RKO (cell line): ENCODE measurements at regions not wholly inside any gene's neighbourhood (a gene's known extent, or its start where the extent isn't known, plus 50 kb on each side); places are given as distances from the start of the nearest gene placed in this dataset.
"Not testable (repeated sequence)": the region's sequence is repeated elsewhere in the genome, so short reads cannot be mapped to it uniquely, and the experiment has no call there.

Experiments
- DNase-seq: peaks from one replicate; pipeline ENCODE4 v3.0.0-alpha.2; 2016; ENCODE audit warnings: low spot score

- not testable (repeated sequence) for DNase-seq
These were observed 234.4 kb upstream of the EDNRA start for GRCh38 chr4:147246528-147246927.

DNA sequence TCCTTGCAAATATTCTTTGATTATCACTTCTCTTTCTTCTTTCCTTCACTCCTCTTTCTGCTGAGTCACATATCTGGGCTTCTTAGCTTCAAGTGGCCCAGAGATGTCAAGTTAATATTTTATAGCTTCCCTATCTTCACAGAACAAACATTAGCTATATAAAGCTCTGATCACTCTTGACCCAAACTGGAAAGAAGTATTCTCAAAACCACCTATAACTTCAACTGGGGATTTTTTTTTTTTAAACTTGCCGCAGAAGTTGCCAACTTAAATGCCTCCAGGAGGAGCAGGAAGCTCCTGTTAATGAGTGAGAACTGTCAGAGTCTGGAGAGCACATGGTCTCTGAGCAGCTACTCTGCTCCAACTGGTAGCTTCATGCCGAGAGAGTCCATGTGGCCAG lies 233.3 kb upstream of the EDNRA start:
- no peak for DNase-seq

GRCh38 chr4:147250062-147250461 lies 230.8 kb upstream of the EDNRA start:
- no peak for DNase-seq

DNA sequence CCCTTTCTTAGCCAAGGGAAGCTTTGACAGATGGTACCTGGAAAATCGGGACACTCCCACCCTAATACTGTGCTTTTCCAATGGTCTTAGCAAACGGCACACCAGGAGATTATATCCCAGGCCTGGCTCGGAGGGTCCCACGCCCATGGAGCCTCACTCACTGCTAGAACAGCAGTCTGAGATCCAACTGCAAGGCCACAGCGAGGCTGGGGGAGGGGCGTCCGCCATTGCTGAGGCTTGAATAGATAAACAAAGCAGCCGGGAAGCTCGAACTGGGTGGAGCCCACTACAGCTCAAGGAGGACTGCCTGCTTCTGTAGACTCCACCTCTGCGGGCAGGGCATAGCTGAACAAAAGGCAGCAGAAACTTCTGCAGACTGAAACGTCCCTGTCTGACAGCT lies 225.6 kb upstream of the EDNRA start:
- not testable (repeated sequence) for DNase-seq

DNA sequence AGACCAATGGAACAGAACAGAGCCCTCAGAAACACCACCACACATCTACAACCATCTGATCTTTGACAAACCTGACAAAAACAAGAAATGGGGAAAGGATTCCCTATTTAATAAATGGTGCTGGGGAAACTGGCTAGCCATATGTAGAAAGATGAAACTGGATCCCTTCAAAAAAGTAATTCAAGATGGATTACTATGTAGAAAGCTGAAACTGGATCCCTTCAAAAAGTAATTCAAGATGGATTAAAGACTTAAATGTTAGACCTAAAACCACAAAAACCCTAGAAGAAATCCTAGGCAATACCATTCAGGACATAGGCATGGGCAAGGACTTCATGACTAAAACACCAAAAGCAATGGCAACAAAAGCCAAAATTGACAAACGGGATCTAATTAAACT lies 221.6 kb upstream of the EDNRA start:
- not testable (repeated sequence) for DNase-seq

- no peak for DNase-seq
These were observed 196.6 kb upstream of the EDNRA start for GRCh38 chr4:147284256-147284835.

GRCh38 chr4:147284935-147285334 lies 196.0 kb upstream of the EDNRA start:
- DNase-seq, result no peak

- no peak for DNase-seq
These were observed 195.1 kb upstream of the EDNRA start for GRCh38 chr4:147285751-147286150.

GRCh38 chr4:147286846-147287587 lies 193.9 kb upstream of the EDNRA start:
- DNase-seq, result no peak

- DNase-seq, result no peak
These were observed 193.4 kb upstream of the EDNRA start for GRCh38 chr4:147287588-147287890.

DNA sequence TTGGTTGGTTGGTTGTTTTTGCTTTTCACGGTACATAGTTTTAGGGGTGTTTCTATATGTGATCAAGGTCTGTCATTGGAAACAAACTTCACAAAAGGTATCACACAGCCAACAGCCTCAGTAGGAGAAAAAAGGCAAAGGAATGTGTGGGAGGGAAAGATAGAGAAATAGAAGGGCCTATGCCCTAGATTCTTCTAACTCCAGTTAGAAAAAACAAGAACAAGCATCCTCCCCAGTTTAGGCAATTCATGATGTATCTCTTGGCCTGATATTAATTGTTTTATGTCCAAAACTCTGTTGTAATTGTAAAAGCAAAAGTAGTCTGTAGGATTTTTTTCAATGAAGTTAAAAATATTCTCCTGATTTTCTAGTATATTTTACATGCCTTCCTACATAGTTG lies 192.4 kb upstream of the EDNRA start:
- DNase-seq, result no peak

DNA sequence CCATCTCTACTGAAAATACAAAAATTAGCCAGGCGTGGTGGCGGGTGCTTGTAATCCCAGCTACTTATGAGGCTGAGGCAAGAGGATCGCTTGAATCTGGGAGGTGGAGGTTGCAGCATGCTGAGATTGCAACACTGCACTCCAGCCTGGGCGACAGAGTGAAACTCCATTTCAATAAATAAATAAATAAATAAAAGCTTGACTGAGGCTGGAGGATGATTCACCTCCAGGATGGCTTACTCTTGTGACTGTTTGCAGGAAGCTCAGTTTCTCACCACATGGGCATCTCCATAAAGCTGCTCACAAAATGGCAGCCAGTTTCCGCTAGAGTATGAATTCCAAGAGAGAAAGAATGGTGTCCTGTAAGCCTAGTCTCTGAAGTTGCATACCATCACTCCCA lies 191.7 kb upstream of the EDNRA start:
- DNase-seq, result no peak

DNA sequence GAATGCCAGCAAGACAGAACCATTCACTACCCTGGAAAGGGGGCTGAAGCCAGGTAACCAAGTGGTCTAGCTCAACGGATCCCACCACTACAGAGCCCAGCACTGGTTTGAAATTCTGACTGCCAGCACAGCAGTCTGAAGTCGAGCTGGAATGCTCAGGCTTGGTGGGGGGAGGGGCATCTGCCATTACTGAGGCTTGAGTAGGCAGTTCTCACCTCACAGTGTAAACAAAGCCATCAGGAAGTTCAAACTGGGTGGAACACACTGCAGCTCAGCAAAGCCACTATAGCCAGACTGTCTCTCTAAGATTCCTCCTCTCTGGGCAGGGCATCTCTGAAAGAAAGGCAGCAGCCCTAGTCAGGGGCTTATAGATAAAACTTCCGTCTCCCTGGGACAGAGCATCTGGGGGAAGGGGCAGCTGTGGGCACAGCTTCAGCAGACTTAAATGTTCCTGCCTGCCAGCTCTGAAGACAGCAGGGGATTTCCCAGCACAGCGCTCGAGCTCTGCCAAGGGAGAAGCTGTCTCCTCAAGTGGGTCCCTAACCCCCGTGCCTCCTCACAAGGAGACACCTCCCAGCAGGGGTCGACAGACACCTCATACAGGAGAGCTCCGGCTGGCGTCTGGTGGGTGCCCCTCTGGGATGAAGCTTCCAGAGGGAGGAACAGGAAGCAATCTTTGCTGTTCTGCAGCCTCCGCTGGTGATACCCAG lies 188.1 kb upstream of the EDNRA start:
- not testable (repeated sequence) for DNase-seq

DNA sequence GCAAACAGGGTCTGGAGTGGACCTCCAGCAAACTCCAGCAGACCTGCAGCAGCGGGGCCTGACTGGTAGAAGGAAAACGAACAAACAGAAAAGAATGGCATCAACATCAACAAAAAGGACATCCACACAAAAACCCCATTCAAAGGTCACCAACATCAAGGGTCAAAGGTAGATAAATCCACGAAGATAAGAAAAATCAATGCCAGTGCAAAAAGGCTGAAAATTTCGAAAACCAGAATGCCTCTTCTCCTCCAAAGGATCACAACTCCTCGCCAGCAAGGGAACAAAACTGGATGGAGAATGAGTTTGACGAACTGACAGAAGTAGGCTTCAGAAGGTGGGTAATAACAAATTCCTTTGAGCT lies 187.6 kb upstream of the EDNRA start:
- not testable (repeated sequence) for DNase-seq

DNA sequence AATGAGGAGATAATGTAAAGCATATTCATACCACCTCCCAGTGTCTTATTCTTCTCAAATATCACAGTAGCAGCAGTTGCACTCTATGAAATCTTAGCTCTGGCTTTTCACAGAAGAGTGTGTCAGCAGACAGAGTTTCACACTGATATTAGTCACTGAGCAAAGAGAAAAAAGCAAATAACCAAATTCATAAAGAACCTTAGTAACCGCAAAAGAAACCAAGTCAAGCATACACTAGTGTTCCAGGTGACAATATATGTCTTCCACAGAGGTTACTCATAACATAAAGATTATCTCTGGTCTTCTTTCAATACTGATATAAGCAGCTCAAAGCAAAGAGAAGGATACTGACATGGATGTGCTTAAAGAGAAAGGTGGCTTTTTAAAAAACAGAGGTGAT lies 181.7 kb upstream of the EDNRA start:
- no peak for DNase-seq

DNA sequence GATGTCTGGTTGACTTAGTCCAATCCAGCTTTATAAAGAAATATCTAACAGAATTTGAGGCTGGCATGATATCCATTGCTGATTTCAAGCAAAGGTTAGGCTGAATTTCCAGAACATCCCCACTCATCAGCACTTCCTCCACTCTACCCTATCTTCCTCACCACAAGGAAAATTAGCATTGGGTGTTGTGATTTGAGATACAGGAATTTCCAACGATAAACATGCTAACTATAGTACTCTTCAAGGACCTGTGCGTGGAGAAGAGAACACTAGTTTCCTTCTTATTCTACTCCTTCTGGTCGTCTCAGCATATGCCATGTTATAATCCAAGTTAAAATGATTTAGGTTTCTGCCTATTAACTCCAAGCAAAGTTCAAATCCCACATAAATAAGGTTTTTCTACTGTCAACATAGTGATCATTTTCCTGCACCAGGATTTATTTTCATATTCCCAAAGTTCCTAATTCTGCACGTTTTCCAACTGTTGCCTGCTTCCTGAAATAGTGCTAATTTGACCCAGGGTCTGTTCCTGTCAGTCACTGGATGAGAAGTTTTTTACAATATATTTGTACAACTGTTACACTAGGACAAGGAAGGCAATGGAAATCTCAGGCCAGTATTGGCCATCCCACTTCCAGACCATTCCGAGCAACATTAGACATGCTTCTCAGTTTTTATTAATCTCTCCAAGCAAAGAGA lies 177.6 kb upstream of the EDNRA start:
- DNase-seq, result no peak

- no peak for DNase-seq
These were observed 177.0 kb upstream of the EDNRA start for GRCh38 chr4:147303873-147304229.

- DNase-seq, result no peak
These were observed 172.8 kb upstream of the EDNRA start for GRCh38 chr4:147307896-147308674.

- DNase-seq, result no peak
These were observed 171.5 kb upstream of the EDNRA start for GRCh38 chr4:147309434-147309833.

GRCh38 chr4:147310312-147310711 lies 170.6 kb upstream of the EDNRA start:
- no peak for DNase-seq

DNA sequence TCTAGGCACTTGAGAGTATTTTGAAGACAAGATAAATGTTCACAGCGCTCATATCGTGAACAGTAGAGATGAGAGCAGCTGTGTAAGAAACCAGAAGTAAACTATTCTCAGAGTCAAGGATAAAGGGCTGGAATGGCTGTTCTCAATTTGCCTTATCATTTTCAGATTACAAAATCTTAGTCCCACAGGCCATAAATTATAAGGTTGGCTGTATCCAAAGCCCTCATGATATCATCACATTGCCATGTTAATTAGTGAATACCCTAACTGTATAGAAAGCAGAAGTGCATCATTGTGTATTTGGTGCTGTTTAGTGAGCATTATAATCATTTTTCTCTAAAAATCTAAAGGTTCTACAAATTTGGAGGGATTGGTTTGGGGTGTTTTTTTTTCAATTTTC lies 168.9 kb upstream of the EDNRA start:
- DNase-seq, result no peak

DNA sequence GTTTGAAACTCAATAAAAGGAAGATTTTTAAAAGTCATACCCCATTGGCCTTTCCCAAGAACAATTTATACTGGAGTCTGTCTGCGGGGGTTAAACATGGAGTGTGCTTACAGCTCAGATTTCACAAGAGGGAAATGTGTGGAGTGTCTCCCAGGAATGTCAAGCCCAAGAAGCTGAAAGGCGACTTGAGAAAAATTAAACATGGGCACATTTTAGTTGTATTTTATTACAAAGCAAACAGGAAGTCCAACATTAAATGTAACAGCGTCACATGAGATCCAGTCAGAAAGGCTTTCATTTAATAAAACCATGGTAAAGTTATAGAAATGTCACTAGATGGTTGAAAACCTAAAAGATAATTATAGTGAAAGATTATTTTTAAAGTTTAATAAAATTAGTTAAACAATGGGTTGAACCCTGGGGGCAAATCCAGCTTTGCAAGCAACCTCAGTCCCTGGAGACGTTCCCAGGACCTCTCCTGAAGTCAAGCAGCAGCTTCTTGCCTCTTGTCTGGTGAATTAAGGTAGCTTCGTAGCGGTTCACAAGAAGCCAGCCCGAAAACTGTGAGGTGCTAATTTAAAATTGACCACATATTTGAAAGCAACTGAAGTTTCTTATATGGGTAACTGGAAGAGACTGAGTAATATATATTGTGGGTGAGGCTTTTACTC lies 168.4 kb upstream of the EDNRA start:
- DNase-seq, result no peak
